SJSA1 (cell line): ENCODE measurements at regions not wholly inside any gene's neighbourhood (a gene's known extent, or its start where the extent isn't known, plus 50 kb on each side); places are given as distances from the start of the nearest gene placed in this dataset.

Source experiments
- DNase-seq, 2 experiments: peaks; one replicate each; pipeline ENCODE4 v3.0.0-alpha.2; 2015 to 2020; ENCODE audit warnings: low spot score in 2 of 2, low read depth in 1 of 2
- H3K27ac ChIP-seq: fragments of 250-450 bp; sonication (Bioruptor Pico); 2 replicates; pipeline ENCODE4 v1.5.1; 2020; ENCODE audit warnings: mild to moderate bottlenecking, moderate library complexity
- H3K27me3 ChIP-seq: fragments of 250-450 bp; sonication (Bioruptor Pico); replicated peaks from 2 replicates; pipeline ENCODE4 v1.5.1; 2020; ENCODE audit warnings: mild to moderate bottlenecking, moderate library complexity
- H3K36me3 ChIP-seq: fragments of 250-450 bp; sonication (Bioruptor Pico); 2 replicates; pipeline ENCODE4 v1.5.1; 2020; ENCODE audit warnings: mild to moderate bottlenecking
- H3K4me1 ChIP-seq: fragments of 250-450 bp; sonication (Bioruptor Pico); replicated peaks from 2 replicates; pipeline ENCODE4 v1.6.1; 2021; ENCODE audit warnings: mild to moderate bottlenecking
- H3K4me3 ChIP-seq: fragments of 250-450 bp; sonication (Bioruptor Pico); 2 replicates; pipeline ENCODE4 v1.5.1; 2020; ENCODE audit warnings: mild to moderate bottlenecking
- H3K9me3 ChIP-seq: fragments of 250-450 bp; sonication (Bioruptor Pico); replicated peaks from 2 replicates; pipeline ENCODE4 v1.5.1; 2020; ENCODE audit warnings: mild to moderate bottlenecking

GRCh38 chr2:118496870-118497611, 350.4 kb downstream of the EN1 start:
- Histone ChIP-seq H3K36me3 (no peaks in the 10 kb centered on the region), H3K27ac (no peak overlapping the region), H3K4me1 (no peaks in the 10 kb centered on the region), H3K4me3 (no peak overlapping the region), H3K27me3 (no peaks in the 10 kb centered on the region), H3K9me3 (no peaks in the 10 kb centered on the region; the same call in 1 of the 2 replicates)
- no peak for DNase-seq

DNA sequence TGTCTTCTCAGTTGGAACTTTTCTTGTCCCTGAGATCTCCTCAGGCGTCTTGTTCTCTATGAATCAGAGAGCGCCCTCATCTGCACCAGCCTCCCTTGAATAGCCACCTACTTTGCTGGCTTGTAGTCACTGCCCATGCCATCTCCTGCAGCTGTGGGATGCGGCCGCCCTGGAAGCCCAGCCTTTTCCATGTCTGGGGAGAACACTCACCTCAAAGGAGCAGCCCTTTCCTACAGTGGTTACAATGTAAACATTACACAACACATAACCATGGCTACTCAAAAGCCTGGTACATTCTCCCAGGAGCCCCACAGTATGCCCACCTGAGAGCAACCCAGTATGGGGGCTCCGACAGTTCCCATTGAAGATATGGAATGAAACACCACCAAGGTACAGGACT, 351.0 kb downstream of the EN1 start:
- H3K9me3 ChIP-seq = no peaks in the 10 kb centered on the region; the same call in 1 of the 2 replicates
- no peak overlapping the region for H3K27ac ChIP-seq
- no peaks in the 10 kb centered on the region for H3K4me1 ChIP-seq
- H3K4me3 ChIP-seq = no peak overlapping the region
- H3K27me3 ChIP-seq = no peaks in the 10 kb centered on the region
- DNase-seq = no peak
- no peaks in the 10 kb centered on the region for H3K36me3 ChIP-seq

DNA sequence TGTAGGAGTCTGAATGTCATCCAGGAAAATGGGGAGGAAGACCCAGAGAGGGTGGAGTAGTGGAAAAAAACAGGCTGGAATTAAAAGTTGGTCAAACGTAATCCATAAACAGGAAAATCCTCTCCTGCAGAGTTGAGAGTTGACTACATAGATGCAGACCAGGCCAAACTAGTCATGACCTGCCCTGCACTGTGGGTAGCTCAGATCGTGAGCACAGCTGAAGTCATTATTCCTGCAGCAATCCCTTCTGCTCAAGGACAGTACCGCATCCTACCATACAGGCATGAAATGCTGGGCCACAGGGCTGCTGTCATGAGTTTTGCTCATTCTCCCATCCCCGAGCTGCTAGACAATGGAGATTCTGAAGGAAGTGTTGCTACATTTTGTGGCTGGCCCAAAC, 352.2 kb downstream of the EN1 start:
- Histone ChIP-seq H3K27ac (no peak overlapping the region), H3K27me3 (no peaks in the 10 kb centered on the region), H3K4me3 (no peak overlapping the region), H3K36me3 (no peaks in the 10 kb centered on the region), H3K4me1 (no peaks in the 10 kb centered on the region), H3K9me3 (no peaks in the 10 kb centered on the region; the same call in 1 of the 2 replicates)
- no peak for DNase-seq

- H3K4me3 ChIP-seq = no peak overlapping the region
- H3K27ac ChIP-seq = no peak overlapping the region
Measured at GRCh38 chr2:118493213-118493612, 354.2 kb downstream of the EN1 start.

GRCh38 chr2:118492335-118492734, 355.1 kb downstream of the EN1 start:
- no peak overlapping the region for H3K4me3 ChIP-seq
- no peaks in the 10 kb centered on the region for H3K4me1 ChIP-seq
- no peaks in the 10 kb centered on the region for H3K27me3 ChIP-seq
- no peak for DNase-seq
- H3K27ac ChIP-seq = no peak overlapping the region
- H3K36me3 ChIP-seq = no peaks in the 10 kb centered on the region
- H3K9me3 ChIP-seq = no peaks in the 10 kb centered on the region; the same call in 1 of the 2 replicates

More at GRCh38 chr2:118493213-118493612, 354.2 kb downstream of the EN1 start:
- Histone ChIP-seq H3K9me3 (no peaks in the 10 kb centered on the region; the same call in 1 of the 2 replicates), H3K36me3 (no peaks in the 10 kb centered on the region), H3K27me3 (no peaks in the 10 kb centered on the region), H3K4me1 (no peaks in the 10 kb centered on the region)
- no peak for DNase-seq

GRCh38 chr2:118490330-118490729, 357.1 kb downstream of the EN1 start:
- Histone ChIP-seq H3K4me1 (no peaks in the 10 kb centered on the region), H3K36me3 (no peaks in the 10 kb centered on the region)
- no peak for DNase-seq

GRCh38 chr2:118489712-118490299, 357.6 kb downstream of the EN1 start:
- DNase-seq = no peak
- H3K27ac ChIP-seq = no peak overlapping the region
- no peak overlapping the region for H3K4me3 ChIP-seq
- H3K27me3 ChIP-seq = no peaks in the 10 kb centered on the region
- H3K4me1 ChIP-seq = no peaks in the 10 kb centered on the region
- no peaks in the 10 kb centered on the region; the same call in 1 of the 2 replicates for H3K9me3 ChIP-seq
- no peaks in the 10 kb centered on the region for H3K36me3 ChIP-seq

More at GRCh38 chr2:118490330-118490729, 357.1 kb downstream of the EN1 start:
- Histone ChIP-seq H3K27me3 (no peaks in the 10 kb centered on the region), H3K27ac (no peak overlapping the region), H3K4me3 (no peak overlapping the region), H3K9me3 (no peaks in the 10 kb centered on the region; the same call in 1 of the 2 replicates)

GRCh38 chr2:118481299-118481698, 366.1 kb downstream of the EN1 start:
- H3K4me1 ChIP-seq = no peaks in the 10 kb centered on the region
- no peak overlapping the region for H3K27ac ChIP-seq
- DNase-seq = no peak
- no peaks in the 10 kb centered on the region for H3K27me3 ChIP-seq
- no peak overlapping the region for H3K4me3 ChIP-seq
- H3K9me3 ChIP-seq = no peaks in the 10 kb centered on the region
- H3K36me3 ChIP-seq = no peaks in the 10 kb centered on the region

DNA sequence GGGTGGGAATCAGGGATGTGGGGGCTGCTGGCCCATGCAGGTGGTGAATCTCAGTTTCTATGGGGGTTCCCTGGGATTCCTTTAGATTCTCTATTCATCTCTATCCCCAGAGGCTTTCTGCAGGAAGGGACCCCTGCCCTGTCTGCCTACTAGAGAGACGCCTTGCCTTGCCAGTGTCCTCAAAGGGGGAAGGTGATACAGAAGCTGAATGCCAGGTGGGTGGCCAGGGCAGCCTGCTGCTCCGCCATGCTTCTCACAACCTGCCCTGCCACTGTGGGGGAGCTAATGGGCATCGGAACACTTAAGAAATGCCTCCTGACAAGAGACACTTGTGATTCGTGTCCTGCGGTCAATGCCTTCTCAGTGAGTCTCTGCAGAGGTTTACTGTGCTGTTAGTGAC, 368.4 kb downstream of the EN1 start:
- Histone ChIP-seq H3K36me3 (no peaks in the 10 kb centered on the region), H3K4me3 (no peak overlapping the region), H3K4me1 (no peaks in the 10 kb centered on the region), H3K9me3 (no peaks in the 10 kb centered on the region), H3K27ac (no peak overlapping the region), H3K27me3 (no peaks in the 10 kb centered on the region)
- no peak for DNase-seq

- no peaks in the 10 kb centered on the region for H3K9me3 ChIP-seq
- no peaks in the 10 kb centered on the region for H3K36me3 ChIP-seq
- no peaks in the 10 kb centered on the region for H3K4me1 ChIP-seq
- no peak overlapping the region for H3K4me3 ChIP-seq
- DNase-seq = no peak
- H3K27ac ChIP-seq = no peak overlapping the region
- no peaks in the 10 kb centered on the region for H3K27me3 ChIP-seq
Measured at GRCh38 chr2:118477111-118477862, 370.2 kb downstream of the EN1 start.

GRCh38 chr2:118475622-118476205, 371.7 kb downstream of the EN1 start:
- H3K4me1 ChIP-seq = no peaks in the 10 kb centered on the region
- H3K9me3 ChIP-seq = no peaks in the 10 kb centered on the region
- H3K36me3 ChIP-seq = no peaks in the 10 kb centered on the region
- H3K27me3 ChIP-seq = no peaks in the 10 kb centered on the region
- DNase-seq = no peak
- H3K4me3 ChIP-seq = no peak overlapping the region
- H3K27ac ChIP-seq = no peak overlapping the region

DNA sequence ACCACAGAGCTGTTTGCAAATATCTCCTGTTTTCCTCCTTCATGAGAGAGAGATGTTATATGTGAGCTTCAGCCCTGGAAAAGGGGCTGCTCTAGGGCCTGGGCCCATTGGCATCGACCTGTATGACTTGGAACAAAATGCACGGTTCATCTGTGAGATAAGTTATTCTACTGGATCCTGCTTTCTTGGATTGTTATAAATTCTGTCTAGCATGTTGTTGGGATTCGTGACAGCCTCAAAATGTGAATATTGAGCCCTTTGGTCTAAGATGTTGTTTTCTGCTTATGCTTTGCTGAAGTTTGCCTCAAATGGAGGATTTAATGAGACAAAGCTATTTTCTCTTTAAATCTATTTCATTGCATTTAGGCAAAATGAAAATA, 372.9 kb downstream of the EN1 start:
- Histone ChIP-seq H3K4me3 (no peak overlapping the region), H3K4me1 (no peaks in the 10 kb centered on the region), H3K27me3 (no peaks in the 10 kb centered on the region), H3K27ac (no peak overlapping the region), H3K9me3 (no peaks in the 10 kb centered on the region), H3K36me3 (no peaks in the 10 kb centered on the region)
- DNase-seq = no peak

- no peak overlapping the region for H3K4me3 ChIP-seq
- H3K9me3 ChIP-seq = no peaks in the 10 kb centered on the region
- H3K27ac ChIP-seq = no peak overlapping the region
- DNase-seq = no peak
- H3K4me1 ChIP-seq = no peaks in the 10 kb centered on the region
- H3K27me3 ChIP-seq = no peaks in the 10 kb centered on the region
- H3K36me3 ChIP-seq = no peaks in the 10 kb centered on the region
Measured at GRCh38 chr2:118473846-118474540, 373.5 kb downstream of the EN1 start.
